ENCODE measurements at regions not wholly inside any gene's neighbourhood (a gene's known extent, or its start where the extent isn't known, plus 50 kb on each side); places are given as distances from the start of the nearest gene placed in this dataset.
"Not testable (repeated sequence)": the region's sequence is repeated elsewhere in the genome, so short reads cannot be mapped to it uniquely, and the experiment has no call there.

GRCh38 chr14:49965068-49965651, 72.3 kb downstream of the ARF6 start:
- not testable (repeated sequence) for TF ChIP-seq CTCF, POLR2A (IDR thresholded peaks at IDR 0.05)

All from heart left ventricle (tissue), 13 donors.